H9 (cell line): ENCODE measurements at regions not wholly inside any gene's neighbourhood (a gene's known extent, or its start where the extent isn't known, plus 50 kb on each side); places are given as distances from the start of the nearest gene placed in this dataset.

Experiments
- DNase-seq: peaks from one replicate; pipeline ENCODE4 v3.0.0-alpha.2; 2017
- H2AFZ ChIP-seq: one replicate; pipeline ENCODE4 v1.6.1; 2013; ENCODE audit warnings: mild to moderate bottlenecking, low read length, control low read depth, moderate library complexity
- H2AK5ac ChIP-seq: 2 replicates; pipeline ENCODE4 v1.6.1; 2013; ENCODE audit warnings: low read length, control low read depth, mixed read lengths; ENCODE audit not compliant: insufficient read length
- H2BK120ac ChIP-seq: one replicate; pipeline ENCODE4 v1.6.1; 2013; ENCODE audit warnings: low read depth, mild to moderate bottlenecking, low read length, control low read depth, inconsistent platforms; ENCODE audit not compliant: poor library complexity, severe bottlenecking
- H2BK12ac ChIP-seq: 2 replicates; pipeline ENCODE4 v1.6.1; 2013; ENCODE audit warnings: low read length, control low read depth, mixed read lengths, low read depth; ENCODE audit not compliant: insufficient read length
- H2BK15ac ChIP-seq: 2 replicates; pipeline ENCODE4 v1.6.1; 2013; ENCODE audit warnings: low read depth, low read length, control low read depth
- H2BK20ac ChIP-seq: one replicate; pipeline ENCODE4 v1.6.1; 2013; ENCODE audit warnings: low read depth, mild to moderate bottlenecking, low read length, control low read depth, inconsistent platforms; ENCODE audit not compliant: poor library complexity, severe bottlenecking
- H2BK5ac ChIP-seq: 2 replicates; pipeline ENCODE4 v1.6.1; 2013; ENCODE audit warnings: low read length, control low read depth, mixed read lengths; ENCODE audit not compliant: insufficient read length
- H3K14ac ChIP-seq: 2 replicates; pipeline ENCODE4 v1.6.1; 2013; ENCODE audit warnings: low read length, control low read depth; ENCODE audit not compliant: insufficient read depth
- H3K18ac ChIP-seq: 2 replicates; pipeline ENCODE4 v1.6.1; 2013; ENCODE audit warnings: low read depth, mild to moderate bottlenecking, mixed read lengths, low read length, control low read depth; ENCODE audit not compliant: insufficient read length
- H3K23ac ChIP-seq: 2 replicates; pipeline ENCODE4 v1.6.1; 2013; ENCODE audit warnings: low read length, control low read depth, mixed read lengths, low read depth; ENCODE audit not compliant: insufficient read length
- H3K23me2 ChIP-seq: 2 replicates; pipeline ENCODE4 v1.6.1; 2013; ENCODE audit warnings: low read depth, mild to moderate bottlenecking, mixed read lengths, low read length, control low read depth; ENCODE audit not compliant: insufficient read length, poor library complexity, severe bottlenecking
- H3K27ac ChIP-seq: 2 replicates; pipeline ENCODE4 v1.5.1; 2013; ENCODE audit warnings: low read length, control low read depth, mixed read lengths, low read depth; ENCODE audit not compliant: insufficient read length
- H3K27me3 ChIP-seq: 2 replicates; pipeline ENCODE4 v1.6.1; 2013; ENCODE audit warnings: low read length, control low read depth, inconsistent platforms; ENCODE audit not compliant: insufficient read depth
- H3K4ac ChIP-seq: 2 replicates; pipeline ENCODE4 v1.6.1; 2013; ENCODE audit warnings: low read depth, mild to moderate bottlenecking, control low read depth, inconsistent platforms, low read length, moderate library complexity
- H3K4me1 ChIP-seq: 2 replicates; pipeline ENCODE4 v1.6.1; 2013; ENCODE audit warnings: low read length, control low read depth, inconsistent platforms; ENCODE audit not compliant: insufficient read depth
- H3K4me2 ChIP-seq: 2 replicates; pipeline ENCODE4 v1.6.1; 2013; ENCODE audit warnings: low read length, control low read depth, mixed read lengths; ENCODE audit not compliant: insufficient read length, insufficient read depth
- H3K56ac ChIP-seq: 2 replicates; pipeline ENCODE4 v1.6.1; 2013; ENCODE audit warnings: low read depth, mild to moderate bottlenecking, mixed read lengths, low read length, control low read depth; ENCODE audit not compliant: insufficient read length
- H3K79me1 ChIP-seq: 2 replicates; pipeline ENCODE4 v1.6.1; 2013; ENCODE audit warnings: low read depth, mild to moderate bottlenecking, moderate library complexity, low read length, control low read depth, inconsistent platforms; ENCODE audit not compliant: insufficient read depth, poor library complexity, severe bottlenecking
- H3K79me2 ChIP-seq: 2 replicates; pipeline ENCODE4 v1.6.1; 2013; ENCODE audit warnings: low read length, control low read depth, inconsistent platforms; ENCODE audit not compliant: insufficient read depth
- H3K9ac ChIP-seq: 2 replicates; pipeline ENCODE4 v1.6.1; 2013; ENCODE audit warnings: low read length, control low read depth, mixed read lengths; ENCODE audit not compliant: insufficient read length; ENCODE audit errors: extremely low read depth
- H3K9me3 ChIP-seq: one replicate; pipeline ENCODE4 v1.6.1; 2013; ENCODE audit warnings: low read depth, low read length, inconsistent platforms; ENCODE audit not compliant: control insufficient read depth
- H3T11ph ChIP-seq: one replicate; pipeline ENCODE4 v1.6.1; 2013; ENCODE audit warnings: mild to moderate bottlenecking, low read length, control low read depth, inconsistent platforms
- H4K20me1 ChIP-seq: one replicate; pipeline ENCODE4 v1.6.1; 2013; ENCODE audit not compliant: control insufficient read depth, insufficient read length, insufficient read depth
- H4K5ac ChIP-seq: 2 replicates; pipeline ENCODE4 v1.6.1; 2013; ENCODE audit warnings: low read depth, mild to moderate bottlenecking, mixed read lengths, low read length, control low read depth; ENCODE audit not compliant: insufficient read length
- H4K8ac ChIP-seq: replicated peaks from 2 replicates; pipeline ENCODE4 v1.6.1; 2013; ENCODE audit warnings: low read length, control low read depth, mixed read lengths, low read depth; ENCODE audit not compliant: insufficient read length
- H4K91ac ChIP-seq: 2 replicates; pipeline ENCODE4 v1.6.1; 2013; ENCODE audit warnings: low read depth, mild to moderate bottlenecking, moderate library complexity, mixed read lengths, low read length, control low read depth; ENCODE audit not compliant: insufficient read length
- H3K27ac Mint-ChIP-seq, 3 experiments: 2 replicates in 2 of 3; 3 replicates in 1 of 3; pipeline ENCODE4 v1.8.0; 2020 to 2021; ENCODE audit warnings: mixed read lengths in 3 of 3, mild to moderate bottlenecking in 1 of 3, moderate library complexity in 1 of 3
- H3K27me3 Mint-ChIP-seq: 2 replicates; pipeline ENCODE4 v1.8.0; 2021; ENCODE audit warnings: low read depth, mild to moderate bottlenecking, moderate library complexity, mixed read lengths
- H3K36me3 Mint-ChIP-seq, 3 experiments: 2 replicates in 2 of 3; 3 replicates in 1 of 3; pipeline ENCODE4 v1.8.0; 2020 to 2021; ENCODE audit warnings: low read depth in 3 of 3, mixed read lengths in 3 of 3; ENCODE audit not compliant: insufficient read depth in 1 of 3
- H3K4me1 Mint-ChIP-seq, 2 experiments: 2 replicates each; pipeline ENCODE4 v1.8.0; 2020; ENCODE audit warnings: mixed read lengths in 2 of 2
- H3K4me3 Mint-ChIP-seq, 2 experiments: 2 replicates in 1 of 2; 3 replicates in 1 of 2; pipeline ENCODE4 v1.8.0; 2020 to 2021; ENCODE audit warnings: mild to moderate bottlenecking in 2 of 2, mixed read lengths in 2 of 2, moderate library complexity in 1 of 2
- H3K9me3 Mint-ChIP-seq, 2 experiments: 2 replicates in 1 of 2; 3 replicates in 1 of 2; pipeline ENCODE4 v1.8.0; 2020; ENCODE audit warnings: mild to moderate bottlenecking in 2 of 2, mixed read lengths in 2 of 2, moderate library complexity in 1 of 2
- WGBS: extraction: QIAGEN DNeasy Blood & Tissue Kit; methylation state at CpG from one replicate; pipeline ENCODE4 v1.1.7; 2013; ENCODE audit warnings: missing lambda C conversion rate, low lambda C conversion rate, mixed read lengths; ENCODE audit not compliant: insufficient read length; ENCODE audit errors: extremely low coverage; 5-methylcytosine and 5-hydroxymethylcytosine counted together
- TF ChIP-seq, protein P1 (sequence below): fragments of 200-600 bp; sonication (generic); conservative IDR thresholded peaks from 3 replicates; pipeline ENCODE4 v1.8.0; 2021; ENCODE audit warnings: antibody characterized with exemption, mild to moderate bottlenecking

- Histone ChIP-seq H4K91ac (no peak overlapping the region), H2AFZ (no peak overlapping the region), H3K27me3 (no peaks in the 10 kb centered on the region), H3K79me2 (no peaks in the 10 kb centered on the region), H4K5ac (no peak overlapping the region), H3K23me2 (no peaks in the 10 kb centered on the region), H3K56ac (no peak overlapping the region), H2BK5ac (no peak overlapping the region), H3K4me1 (no peaks in the 10 kb centered on the region), H3K27ac (no peak overlapping the region), H3K79me1 (no peaks in the 10 kb centered on the region), H3K14ac (no peak overlapping the region), H3K4ac (no peak overlapping the region), H3K9me3 (no peaks in the 10 kb centered on the region), H3K23ac (no peak overlapping the region), H2AK5ac (no peak overlapping the region), H4K20me1 (no peaks in the 10 kb centered on the region), H2BK20ac (no peak overlapping the region), H3K18ac (no peak overlapping the region), H3T11ph (no peak overlapping the region), H2BK15ac (no peak overlapping the region), H3K4me2 (no peak overlapping the region), H3K9ac (no peak overlapping the region), H4K8ac (no peak overlapping the region), H2BK120ac (no peak overlapping the region), H2BK12ac (no peak overlapping the region)
- H3K4me3 Mint-ChIP-seq: no peak overlapping the region
- no peak for DNase-seq
- no peaks in the 10 kb centered on the region for H3K9me3 Mint-ChIP-seq
- TF ChIP-seq, protein P1, sequence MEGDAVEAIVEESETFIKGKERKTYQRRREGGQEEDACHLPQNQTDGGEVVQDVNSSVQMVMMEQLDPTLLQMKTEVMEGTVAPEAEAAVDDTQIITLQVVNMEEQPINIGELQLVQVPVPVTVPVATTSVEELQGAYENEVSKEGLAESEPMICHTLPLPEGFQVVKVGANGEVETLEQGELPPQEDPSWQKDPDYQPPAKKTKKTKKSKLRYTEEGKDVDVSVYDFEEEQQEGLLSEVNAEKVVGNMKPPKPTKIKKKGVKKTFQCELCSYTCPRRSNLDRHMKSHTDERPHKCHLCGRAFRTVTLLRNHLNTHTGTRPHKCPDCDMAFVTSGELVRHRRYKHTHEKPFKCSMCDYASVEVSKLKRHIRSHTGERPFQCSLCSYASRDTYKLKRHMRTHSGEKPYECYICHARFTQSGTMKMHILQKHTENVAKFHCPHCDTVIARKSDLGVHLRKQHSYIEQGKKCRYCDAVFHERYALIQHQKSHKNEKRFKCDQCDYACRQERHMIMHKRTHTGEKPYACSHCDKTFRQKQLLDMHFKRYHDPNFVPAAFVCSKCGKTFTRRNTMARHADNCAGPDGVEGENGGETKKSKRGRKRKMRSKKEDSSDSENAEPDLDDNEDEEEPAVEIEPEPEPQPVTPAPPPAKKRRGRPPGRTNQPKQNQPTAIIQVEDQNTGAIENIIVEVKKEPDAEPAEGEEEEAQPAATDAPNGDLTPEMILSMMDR: no peak
- peaks cover 2% of the 10 kb centered on the region; the same call in 1 of the 2 replicates for H3K27me3 Mint-ChIP-seq
- H3K4me1 Mint-ChIP-seq: peaks cover 27 to 29% of the 10 kb centered on the region in 2 experiments
- 0 out of 7 replicates have a peak overlapping the region, but pooled peaks of 1 of the 3 experiments have one; percentile 30 for H3K27ac Mint-ChIP-seq
- WGBS: no CpG with 5 or more reads among the region's 2 CpGs
- H3K36me3 Mint-ChIP-seq: no peaks in the 10 kb centered on the region
These were observed 199.3 kb upstream of the CMC1 start for GRCh38 chr3:28042095-28042635.
